Medulla oblongata (tissue), 1 donor: ENCODE measurements at regions not wholly inside any gene's neighbourhood (a gene's known extent, or its start where the extent isn't known, plus 50 kb on each side); places are given as distances from the start of the nearest gene placed in this dataset.
"Not testable (repeated sequence)": the region's sequence is repeated elsewhere in the genome, so short reads cannot be mapped to it uniquely, and the experiment has no call there.

Experiments used
- DNase-seq: peaks from one replicate; pipeline ENCODE4 v3.0.0-alpha.2; 2015; ENCODE audit errors: extremely low spot score

DNA sequence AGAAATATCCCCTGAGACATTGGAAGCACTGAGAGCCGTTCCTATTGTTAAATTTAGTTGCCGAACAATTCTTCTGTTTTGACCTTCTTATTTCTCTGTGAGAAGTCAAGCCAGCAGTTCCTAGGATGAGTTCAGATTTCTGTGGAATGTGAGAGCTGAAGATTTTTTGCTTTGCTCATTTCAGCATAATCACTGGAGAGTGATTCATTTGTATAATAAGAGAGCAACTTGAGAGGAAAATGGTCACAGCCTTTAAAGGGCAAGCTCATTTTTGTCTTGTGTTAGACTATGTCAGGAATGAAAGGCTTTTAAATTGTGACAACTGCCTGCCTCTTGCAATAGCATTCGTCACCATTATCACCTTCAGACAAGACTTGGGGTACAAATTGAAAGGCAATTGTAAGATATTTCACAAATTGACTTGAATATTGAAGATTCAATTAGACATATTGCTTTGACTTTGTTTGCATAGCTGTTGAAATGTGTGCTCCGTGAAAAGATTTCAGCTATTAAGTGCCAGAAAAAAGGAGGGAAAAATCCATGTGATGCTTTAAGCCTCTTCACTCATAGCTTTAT lies 900.0 kb upstream of the GOT2 start:
- no peak for DNase-seq

DNA sequence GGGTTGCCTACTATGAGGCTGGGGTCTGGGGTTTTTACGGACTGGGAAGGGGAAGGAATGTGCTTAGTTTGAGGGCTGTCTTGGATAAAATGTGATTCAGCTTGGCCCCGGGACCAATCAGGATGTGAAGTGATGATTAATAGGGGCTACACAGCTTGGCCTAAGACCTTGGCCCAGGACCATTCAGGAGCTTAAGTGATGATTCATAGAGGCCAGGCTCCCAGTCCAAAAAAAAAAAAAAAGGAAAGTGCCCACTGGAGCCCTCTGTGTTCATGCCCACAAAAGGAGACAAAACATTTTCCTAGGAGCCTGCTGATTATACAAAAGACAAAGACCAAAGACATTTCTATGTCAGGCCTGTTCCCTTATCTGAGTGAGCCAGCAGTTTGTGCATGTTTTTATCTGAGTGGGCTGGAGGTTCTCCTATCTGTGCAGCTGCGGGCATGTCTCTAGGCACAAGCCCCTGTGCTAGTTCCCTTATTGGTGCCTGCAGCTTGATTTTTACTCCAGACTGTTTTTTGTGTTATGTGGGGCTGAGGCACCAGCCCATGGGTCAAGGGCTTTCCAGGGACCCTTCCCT lies 898.2 kb upstream of the GOT2 start:
- DNase-seq, result no peak

DNA sequence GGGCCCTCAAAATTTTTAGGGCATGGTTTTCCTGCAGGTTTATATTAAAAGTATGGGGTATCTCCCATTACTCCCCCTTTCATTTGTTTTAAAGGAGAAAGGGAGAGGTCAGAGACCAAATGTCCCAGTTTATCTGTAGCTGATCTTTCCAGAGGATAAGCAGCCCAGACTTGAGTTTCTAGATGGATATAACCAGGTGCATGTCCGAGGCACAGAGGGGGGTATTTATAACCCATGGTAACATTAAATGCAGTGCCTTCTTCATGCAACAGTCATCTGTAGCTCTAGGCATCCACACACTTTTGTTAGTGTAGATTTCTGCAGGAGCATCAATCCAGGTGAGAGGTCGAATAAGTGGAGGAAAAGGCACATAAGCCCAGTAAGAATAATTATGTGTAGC lies 890.3 kb upstream of the GOT2 start:
- DNase-seq, result not testable (repeated sequence)

DNA sequence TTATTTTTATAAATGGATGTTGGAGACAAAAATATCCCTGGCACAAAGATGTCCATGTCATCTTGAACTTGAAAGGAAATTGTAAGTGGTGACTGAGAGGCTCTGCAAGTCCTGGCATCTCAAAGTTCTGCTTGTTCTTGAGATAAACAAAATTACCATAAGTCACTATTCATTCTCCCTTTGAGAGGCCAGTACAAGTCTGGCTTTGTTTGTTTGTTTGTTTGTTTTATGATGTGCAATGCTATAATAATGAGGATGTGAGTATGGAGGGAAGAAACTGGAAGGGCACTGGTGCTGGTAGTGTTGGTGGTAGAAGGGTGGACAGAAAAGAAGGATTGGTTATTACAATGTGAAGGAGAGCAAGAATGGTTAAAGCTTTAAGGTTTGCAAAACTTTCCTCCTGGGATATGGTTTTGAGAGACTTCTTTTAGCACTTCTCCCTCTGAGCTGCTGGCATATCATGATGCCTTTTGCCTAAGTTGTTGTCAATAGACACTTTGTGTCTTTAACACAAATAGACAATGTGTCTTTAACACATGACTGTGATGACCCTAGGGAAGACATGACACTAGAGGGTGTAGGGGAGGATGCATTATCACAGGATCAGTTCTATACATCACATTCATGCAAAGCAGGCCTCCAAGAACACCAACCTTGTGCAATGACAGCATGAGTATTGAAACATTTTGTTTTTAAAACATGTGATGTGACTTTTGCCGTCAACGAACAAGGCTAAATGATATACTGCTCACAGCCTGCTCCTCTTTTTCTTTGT lies 880.5 kb upstream of the GOT2 start:
- DNase-seq, result no peak

DNA sequence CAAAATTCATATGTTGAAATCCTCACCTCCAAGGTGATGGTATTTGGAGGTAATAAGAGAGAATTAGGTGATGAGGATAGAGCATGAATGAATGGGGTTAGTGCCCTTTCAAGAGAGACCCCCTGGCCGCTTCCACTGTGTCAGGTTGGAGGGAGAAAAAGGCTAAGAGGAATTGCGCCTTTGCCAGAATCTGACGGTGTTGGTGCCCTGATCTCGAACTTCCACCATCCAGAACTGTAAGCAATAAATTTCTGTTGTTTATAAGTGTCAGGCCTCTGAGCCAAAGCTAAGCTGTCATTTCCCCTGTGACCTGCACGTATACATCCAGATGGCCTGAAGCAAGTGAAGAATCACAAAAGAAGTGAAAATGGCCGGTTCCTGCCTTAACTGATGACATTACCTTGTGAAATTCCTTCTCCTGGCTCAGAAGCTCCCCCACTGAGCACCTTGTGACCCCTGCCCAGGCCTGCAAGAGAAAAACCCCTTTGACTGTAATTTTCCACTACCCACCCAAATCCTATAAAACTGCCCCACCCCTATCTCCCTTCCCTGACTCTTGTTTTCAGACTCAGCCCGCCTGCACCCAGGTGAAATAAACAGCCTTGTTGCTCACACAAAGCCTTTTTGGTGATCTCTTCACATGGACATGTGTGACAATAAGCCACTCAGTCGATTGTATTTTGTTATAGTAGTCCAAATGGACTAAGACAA lies 878.9 kb upstream of the GOT2 start:
- not testable (repeated sequence) for DNase-seq

DNA sequence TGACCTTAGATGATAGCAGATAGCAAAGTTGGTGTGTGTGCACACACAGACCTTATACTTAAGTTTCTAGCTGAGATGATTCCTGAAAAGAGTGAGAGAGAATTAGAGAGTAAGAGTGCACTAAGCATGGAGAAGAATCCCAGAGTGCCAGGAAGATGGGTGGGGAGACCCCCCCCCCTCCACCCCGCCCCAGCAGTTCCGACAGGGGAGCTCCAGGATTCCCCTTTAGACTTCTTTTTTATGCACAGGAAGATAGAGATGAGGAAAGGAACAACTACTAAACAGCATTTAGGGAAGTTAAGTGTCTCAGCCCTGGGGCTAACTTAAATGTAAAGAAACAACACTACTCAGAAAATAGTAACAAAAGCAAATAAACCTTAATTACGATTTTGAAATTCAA lies 878.0 kb upstream of the GOT2 start:
- no peak for DNase-seq

DNA sequence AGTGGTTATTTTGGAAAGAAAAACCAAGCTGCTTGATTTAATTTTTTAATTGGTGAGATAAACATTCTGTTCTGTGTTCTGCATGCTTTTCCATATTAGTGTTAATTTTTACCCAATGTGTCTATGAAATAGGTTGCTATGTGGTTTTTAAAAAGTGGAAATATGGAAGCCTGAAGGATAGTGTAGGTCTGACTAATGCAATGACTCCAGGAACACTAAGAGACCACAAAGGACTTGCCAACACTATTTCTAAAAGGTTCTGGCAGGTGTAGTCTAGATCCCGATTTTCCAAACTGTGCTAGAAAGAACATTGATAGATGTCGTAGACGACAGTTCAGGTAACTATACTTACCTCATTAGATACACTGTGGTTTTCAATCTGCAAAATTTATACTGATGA lies 877.4 kb upstream of the GOT2 start:
- DNase-seq, result no peak

DNA sequence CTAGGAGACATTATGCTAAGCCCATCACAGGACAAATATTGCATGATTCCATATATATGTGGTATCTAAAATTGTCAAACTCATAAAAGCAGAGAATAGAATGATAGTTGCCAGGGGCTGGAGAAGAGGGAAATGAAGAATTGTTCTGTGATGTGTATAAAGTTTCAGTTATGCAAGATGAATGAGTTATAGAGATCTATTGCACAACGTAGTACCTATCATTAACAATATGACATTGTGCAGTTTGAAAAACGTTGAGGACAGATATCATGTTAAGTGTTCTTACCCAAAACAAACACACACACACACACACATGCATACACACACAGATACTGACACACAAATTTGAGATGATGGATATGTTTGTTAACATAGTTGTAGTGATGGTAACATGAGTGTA lies 871.6 kb upstream of the GOT2 start:
- no peak for DNase-seq

DNA sequence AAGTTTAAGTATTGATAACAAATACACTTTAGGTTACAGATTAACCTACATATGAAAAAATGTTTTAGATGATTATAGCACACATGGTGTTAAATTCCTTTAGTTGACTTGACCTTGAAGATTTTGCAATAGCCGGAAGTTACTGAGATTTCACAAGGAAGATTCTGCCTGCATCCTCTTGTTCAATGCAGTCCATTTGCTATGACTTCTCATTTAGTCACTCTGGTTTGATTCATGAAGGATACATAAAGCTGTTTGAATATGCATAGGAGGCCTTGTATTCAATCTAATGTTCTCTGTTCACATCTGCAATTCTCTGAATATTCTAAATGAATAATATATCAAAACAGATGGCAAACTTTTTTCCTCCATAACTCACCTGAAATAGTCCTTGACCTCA lies 870.2 kb upstream of the GOT2 start:
- DNase-seq, result no peak

DNA sequence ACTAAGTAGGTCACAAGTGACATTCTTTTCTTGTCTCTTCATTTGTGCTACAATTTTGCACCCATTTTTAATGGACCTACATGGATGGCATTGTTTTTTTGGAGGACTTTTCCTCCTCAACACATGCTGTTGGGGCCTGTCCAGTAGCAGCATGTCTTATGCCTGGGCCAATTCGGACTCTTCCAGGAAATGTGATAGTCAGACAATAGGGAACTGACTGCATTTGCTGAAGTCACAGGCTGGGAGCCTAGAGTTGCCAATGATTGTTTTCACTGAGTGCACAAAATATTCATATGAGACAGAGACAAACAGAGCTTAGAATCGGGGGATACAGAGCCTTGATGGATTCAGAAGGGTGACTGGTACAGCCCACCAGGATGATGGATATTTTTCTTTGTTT lies 867.3 kb upstream of the GOT2 start:
- peak; percentile 75 for DNase-seq

DNA sequence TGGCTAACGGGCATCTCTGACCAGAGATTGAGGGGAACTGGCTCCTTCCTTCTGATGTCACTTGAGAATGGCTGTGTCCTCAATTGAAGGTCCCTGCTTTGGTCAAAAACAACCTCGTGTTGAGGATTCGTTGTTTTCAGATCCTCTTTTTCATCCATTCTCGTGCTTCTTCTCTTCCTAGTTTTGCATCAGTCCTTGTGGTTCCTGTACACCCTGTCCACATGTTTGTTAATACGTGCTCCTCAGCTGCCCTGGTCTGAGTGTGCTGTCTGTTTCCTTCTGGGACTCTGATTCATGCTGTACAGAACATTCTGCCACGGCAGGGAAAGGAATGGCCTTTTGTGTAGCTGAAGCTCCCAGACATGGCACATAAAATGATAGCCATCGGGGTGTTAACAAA lies 863.2 kb upstream of the GOT2 start:
- DNase-seq, result peak; percentile 48

DNA sequence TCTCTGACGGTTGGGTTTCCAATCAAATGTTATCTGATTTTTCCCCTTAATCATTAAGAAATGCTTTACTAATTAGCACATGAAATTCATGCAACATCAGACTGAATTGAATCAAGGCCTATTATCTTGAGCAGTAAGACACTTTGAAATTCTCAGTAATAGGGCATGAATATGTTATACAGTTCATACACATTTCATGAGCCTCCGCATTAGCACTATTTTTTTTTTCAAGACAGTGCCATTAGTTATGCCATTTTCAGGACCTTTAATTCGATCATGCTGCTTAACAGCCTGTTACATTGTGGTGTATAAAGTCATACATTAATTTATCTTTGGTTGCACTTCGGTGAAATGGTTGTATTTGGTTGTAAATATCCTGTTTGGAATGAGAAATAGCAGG lies 862.6 kb upstream of the GOT2 start:
- no peak for DNase-seq

DNA sequence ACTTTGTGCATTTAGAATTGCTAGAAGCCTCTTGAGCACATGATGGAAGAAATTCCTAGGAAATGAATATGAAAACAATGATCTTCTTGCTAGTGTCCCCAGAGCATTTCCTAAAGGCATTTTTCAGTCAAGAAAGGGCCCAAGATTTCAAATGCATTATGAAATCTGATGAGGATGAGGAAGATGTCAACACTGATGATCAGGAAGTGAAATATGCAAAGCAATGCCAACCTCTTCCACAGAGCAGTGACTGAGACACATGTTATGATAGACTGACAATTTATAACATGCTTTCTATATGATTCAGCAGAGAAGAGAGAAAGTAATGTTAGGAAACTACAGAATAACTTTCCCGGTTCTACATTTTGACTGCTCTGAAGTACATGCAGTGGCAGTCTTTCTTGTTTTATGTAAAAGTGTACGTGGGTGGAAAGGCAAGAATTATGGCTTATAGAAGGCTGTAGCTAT lies 859.1 kb upstream of the GOT2 start:
- no peak for DNase-seq

DNA sequence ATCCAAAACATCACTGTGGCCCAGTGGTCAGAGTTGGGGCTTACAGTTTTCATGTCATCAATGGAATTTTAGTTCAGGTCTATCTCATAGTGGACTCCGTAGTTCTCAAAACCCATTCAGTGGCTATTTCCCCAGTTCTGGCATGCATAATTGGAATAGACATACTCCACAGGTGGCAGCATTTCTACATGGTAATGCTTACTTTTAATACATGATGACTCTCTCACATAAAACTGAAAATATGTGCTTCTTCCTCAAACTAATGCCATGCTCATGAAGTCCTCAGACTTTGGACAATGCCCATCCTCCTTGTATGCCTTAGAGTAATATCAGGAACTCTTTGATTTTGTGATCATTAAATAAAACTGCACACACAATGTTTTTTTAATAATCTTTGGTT lies 857.4 kb upstream of the GOT2 start:
- no peak for DNase-seq

DNA sequence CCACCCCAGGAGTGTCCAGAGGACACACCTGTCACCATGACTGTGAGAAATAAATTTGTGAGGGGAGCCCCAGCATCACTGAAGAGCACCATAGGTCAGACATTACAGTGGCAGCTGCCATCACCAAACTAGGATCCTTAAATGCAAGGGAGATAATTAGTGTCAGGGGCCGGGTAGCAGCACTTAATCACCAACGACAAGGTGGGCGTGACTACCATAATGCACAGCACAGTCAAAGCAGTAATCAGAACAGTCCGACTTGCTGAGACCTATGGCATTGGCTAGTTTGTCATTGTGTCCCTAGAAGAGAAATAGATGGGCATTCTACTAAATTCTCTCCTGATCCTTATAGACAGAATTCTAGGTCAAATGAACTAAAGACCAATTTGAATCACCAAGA lies 856.7 kb upstream of the GOT2 start:
- DNase-seq, result no peak

DNA sequence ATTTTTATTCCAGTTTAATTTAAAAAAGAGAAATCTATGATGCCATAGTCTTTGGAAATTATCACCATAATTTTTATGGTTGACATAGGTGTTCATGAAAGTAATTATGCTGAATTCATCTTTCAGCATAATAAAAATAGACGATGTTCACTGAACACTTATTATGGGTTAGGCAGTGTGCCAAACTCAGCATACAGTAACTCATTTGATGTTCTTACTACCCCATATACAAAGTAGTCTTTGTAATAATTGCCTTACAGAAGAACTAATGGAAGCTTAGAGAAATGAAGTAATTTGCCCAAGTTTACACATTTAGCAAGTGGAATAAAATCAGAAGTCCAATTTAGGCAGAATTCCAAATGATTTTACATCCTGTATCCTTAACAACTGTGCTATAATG lies 852.2 kb upstream of the GOT2 start:
- DNase-seq, result no peak

DNA sequence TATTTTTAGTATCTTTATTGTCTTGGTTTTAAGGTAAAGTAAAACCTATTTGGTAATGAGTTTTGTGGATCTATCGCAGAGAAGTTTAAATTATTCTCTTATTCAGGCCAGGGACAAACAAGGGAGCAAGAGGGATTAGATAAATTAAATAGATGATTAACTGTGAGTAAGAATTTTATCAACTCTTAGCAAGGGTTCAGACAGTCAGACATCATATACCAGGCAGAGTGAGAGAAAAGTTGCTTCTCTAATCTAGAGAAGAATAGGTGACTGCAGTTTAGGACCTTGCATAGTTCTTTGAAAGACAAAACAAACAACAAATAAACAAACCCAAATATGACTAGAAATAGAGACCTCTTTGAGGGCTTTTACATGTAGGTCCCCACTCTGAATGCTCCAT lies 840.2 kb upstream of the GOT2 start:
- no peak for DNase-seq

DNA sequence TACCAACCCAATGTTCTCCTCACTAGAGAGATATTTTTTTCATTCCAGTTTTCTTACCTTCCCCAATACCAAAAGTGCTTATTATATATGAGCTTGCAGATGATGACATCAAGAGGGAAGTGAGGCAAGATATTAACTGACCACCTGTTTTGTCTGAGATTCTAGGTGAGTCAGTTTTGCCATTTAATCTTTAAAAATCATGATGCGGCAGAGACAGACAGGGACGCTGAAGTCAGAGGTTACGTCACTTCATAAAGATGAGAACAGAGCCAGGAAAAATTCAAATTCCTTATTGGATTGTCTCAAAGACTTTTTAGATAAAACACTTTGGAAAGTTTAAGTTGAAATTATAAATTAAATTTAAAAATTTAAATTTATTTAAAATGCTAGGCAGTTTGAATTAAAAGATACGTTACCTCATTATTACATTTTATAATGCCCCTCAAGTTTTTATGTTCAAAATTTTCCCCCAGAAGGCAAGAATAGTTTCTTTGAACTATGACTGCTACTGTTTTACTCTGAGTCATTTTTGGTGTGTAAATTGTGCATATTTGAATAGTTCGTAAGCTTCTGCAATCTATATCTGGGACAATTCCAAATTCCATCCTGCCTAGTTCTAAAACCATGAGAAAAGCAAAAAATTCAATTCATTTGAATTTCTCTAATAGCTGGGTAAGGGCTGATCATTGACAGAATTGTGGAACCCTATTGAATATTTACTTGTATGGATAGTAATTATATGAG lies 839.6 kb upstream of the GOT2 start:
- DNase-seq, result no peak

DNA sequence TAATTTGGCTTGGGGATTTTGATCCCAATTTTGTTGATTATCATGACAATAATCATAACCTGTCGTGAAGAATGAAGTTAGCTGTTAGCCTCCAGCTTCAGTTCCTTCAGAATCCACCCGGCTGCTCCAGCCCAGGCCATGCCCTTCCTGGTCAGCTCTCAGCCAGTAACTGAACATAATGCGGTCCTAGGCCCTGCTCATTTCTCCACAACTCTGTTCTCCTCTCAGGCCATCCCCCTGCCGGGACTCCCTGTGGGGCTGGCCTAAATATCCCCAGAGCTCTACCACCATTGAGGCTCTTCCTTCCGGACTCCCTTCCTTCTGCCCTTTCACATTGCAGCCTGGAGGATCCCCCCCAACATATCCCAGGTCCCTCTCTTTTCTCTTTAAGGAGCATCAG lies 833.4 kb upstream of the GOT2 start:
- DNase-seq, result no peak

DNA sequence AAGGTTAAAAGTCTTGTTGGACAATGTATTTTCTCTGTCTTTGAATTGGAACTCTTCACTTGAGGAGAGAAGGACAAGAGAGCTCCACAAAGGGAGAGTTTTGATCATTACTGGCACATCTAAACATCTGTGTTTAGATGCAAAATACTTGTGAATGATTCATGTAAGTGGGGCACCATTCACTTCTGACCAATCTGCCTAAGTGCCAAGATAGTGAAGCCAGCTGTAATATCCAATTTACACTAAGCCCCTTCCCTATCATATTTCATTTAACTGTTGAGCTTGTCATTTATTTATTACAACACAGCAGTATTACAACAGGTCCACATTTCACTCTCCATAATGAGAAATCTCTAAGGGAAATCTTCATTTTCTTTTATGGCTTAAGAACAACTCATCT lies 832.3 kb upstream of the GOT2 start:
- DNase-seq, result no peak

DNA sequence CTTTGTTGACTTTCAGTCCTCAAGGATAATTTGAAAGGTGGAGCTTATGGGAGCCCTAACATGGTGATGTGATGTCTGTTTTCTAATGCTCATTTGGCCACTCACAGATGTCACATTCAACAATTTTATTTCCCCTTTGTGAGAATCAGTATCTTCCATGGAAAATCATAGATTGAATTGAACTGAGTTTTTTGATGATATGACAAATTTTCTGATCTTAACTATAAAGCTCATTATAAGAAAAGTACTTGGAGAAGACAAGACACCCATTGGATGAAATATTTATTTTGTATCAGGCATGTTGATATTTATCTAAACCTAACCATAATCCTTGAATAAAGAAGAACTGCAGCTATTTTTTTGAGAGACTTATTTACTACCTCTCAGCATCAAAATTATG lies 824.6 kb upstream of the GOT2 start:
- DNase-seq, result no peak

DNA sequence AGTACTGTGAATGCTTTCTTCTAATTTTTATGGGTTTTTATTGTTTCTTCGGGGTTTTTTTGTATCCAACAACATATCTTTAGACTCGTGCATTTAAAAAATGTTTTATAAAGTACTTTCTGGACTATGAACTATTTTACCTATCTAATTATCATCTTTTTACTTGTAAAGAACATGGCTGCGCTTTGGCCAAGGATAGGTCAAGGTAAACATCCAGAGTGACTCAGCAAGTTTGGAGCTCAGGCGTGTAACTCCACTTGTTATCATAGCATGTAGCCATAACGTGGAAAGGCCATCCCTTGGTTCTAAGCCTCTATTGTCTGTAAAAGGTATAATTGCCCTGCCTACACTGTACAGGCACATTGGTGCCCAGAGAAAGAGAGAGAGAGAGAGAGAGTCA lies 818.0 kb upstream of the GOT2 start:
- no peak for DNase-seq
